GM04504 (cell line): ENCODE measurements at regions not wholly inside any gene's neighbourhood (a gene's known extent, or its start where the extent isn't known, plus 50 kb on each side); places are given as distances from the start of the nearest gene placed in this dataset.
"Not testable (repeated sequence)": the region's sequence is repeated elsewhere in the genome, so short reads cannot be mapped to it uniquely, and the experiment has no call there.

ENCODE experiments used
- DNase-seq: peaks from one replicate; pipeline ENCODE4 v3.0.0-alpha.2; 2012; ENCODE audit warnings: low read depth

DNA sequence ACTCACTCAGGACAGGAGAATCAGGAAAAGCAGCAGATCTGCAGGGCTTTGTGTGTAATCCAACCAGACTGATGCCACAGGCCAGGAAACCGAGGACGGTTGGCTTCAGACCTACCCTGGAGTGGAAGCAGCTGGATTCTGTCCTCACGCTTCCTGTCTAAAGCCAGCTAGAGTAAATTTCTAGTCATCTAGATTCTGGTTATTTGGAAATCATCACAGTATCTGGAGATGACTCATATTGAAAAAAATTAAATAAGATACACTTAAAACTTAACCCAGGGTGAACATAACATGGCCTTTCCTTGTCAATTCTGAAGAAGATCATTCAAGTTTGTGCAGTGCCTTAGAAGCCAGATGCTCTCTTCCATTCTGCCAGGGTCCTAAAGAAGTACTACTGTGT, 288.9 kb upstream of the PLGLB2 start:
- DNase-seq: not testable (repeated sequence)

GRCh38 chr2:87460104-87460503, 287.8 kb upstream of the PLGLB2 start:
- not testable (repeated sequence) for DNase-seq

GRCh38 chr2:87460662-87461061, 287.2 kb upstream of the PLGLB2 start:
- not testable (repeated sequence) for DNase-seq

- not testable (repeated sequence) for DNase-seq
These were observed 286.2 kb upstream of the PLGLB2 start for GRCh38 chr2:87461671-87462070.

DNA sequence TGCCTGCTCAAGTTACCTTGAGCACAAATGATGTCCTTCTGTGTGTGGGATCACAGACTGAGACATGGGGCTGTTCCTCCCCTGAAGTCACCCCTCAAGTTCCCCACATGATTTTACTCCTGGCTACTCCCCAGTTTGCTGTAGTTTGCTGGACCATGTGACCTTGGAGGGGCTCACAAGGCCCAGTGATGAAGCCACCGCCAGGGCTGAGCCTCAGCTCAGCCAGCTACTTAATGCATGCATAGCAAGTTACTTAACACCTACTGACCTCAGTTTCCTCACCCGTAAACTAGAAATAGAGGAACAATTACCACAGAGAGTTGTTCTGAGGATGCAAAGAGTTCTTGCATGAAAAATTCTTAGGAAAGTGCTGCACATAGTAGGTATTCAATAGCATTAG, 283.7 kb upstream of the PLGLB2 start:
- not testable (repeated sequence) for DNase-seq

DNA sequence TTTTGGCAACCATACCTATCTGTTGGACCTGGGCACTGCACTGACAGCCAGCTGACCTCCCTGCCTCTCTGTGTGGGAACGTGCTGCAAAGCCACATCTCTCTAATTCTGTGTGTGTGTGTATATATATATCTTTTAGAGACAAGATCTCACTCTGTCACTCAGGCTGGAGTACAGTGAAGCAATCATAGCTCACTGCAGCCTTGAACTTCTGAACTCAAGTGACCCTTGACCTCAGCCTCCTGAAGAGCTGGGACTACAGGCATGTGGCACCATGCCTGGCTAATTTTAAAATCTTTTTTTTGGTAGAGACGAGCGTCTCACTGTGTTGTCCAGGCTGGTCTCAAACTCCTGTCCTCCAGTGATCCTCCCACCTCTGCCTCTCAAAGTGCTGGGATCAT, 282.2 kb upstream of the PLGLB2 start:
- DNase-seq: not testable (repeated sequence)

DNA sequence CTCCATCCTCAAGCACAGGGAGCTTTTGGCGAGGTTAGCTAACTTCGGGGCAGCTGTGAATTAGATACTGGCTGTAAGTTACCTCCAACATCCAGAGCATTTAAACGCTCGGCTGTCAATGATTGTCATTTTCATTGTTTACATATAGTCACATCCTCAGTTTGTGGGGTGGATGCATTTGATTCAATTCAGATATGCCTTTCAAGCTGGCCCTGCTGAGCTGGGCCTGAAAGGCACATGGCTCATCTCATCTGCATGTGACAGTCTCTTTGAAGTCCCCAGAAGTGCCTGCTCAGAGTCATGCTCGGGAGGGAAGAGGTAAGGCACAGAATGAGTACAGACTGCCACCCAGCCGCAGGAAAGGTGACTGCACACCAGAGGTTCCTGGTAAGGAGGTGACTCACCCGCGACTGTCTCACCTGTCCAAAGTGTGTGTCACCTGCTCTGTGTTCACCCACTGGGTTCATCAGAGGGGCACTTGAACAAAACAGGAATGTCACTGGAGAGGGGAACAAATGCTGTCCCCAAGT, 281.2 kb upstream of the PLGLB2 start:
- not testable (repeated sequence) for DNase-seq

DNA sequence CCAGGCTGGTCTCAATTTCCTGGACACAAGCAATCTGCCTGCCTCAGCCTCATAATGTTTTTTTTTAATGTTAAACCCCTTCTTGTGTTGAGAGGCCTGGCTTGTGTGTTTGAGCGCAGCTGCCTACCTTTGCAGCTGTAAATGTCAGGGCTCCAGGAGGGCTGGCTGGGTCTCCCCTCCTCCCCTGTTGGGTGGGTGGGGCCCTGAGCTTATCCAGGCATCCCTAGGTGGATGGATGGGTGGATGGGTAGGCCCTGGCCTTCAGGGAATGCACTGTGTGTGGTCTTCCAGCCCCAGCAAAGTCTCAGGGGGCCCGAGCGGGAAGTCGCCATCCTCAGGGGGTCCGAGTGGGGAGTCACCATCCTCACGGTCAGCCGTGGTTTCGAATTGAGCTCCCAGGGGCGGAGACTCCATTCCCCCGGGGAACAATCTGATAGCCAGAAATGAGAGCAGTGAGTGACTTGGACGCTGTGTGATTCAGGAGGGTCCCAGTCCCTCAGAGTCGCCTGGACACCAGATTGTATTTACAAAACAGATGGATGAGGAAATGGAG, 279.4 kb upstream of the PLGLB2 start:
- not testable (repeated sequence) for DNase-seq

GRCh38 chr2:87469180-87470151, 278.4 kb upstream of the PLGLB2 start:
- not testable (repeated sequence) for DNase-seq

DNA sequence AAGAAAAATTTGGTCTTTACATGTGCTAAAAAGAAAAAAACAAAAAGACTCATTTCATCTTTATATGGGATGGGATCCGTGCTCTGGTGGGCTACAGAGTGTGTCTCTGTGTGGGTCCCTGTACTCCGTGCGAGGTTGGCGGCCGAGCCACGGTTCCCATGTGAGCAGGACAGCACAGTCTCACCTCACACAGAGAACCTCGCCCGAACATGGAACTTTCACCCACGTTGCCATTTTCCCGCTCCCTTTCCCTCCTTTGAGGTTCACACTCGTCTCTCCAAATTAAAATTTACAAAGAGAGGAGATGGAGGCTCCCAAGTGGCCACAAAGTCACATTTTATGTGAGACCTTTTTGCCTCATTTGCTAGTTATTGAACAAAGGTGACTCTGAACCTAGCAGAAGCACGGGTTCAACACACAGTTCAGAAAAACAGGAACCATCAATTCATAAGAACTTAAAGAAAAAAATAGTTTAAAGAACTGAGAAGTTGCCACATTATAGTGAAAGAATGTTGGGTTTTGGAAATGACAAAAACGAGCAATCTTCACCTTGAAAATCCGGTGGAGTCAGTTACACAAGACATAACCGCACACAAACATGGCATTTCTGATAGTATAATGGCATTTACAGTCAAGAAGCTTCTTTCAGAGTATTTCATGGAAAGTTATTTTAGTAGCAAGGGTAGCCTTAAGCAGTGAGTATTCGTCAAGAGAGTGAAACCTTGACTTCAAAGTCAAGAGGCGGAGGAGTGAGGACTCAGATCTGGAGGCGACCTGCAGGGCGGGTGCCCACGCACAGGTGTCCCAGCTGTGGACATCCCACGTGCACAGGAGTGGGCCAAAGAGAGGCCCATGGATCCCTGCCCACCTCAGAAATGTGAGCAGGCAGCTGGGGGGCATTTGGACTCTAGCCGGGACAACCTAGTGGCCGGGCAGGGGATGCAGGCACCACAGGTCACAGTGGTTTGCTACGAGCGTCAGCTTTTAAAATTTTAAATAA, 277.2 kb upstream of the PLGLB2 start:
- DNase-seq: not testable (repeated sequence)

GRCh38 chr2:87471478-87471877, 276.4 kb upstream of the PLGLB2 start:
- DNase-seq: not testable (repeated sequence)

GRCh38 chr2:87476223-87476872, 271.5 kb upstream of the PLGLB2 start:
- DNase-seq: not testable (repeated sequence)

DNA sequence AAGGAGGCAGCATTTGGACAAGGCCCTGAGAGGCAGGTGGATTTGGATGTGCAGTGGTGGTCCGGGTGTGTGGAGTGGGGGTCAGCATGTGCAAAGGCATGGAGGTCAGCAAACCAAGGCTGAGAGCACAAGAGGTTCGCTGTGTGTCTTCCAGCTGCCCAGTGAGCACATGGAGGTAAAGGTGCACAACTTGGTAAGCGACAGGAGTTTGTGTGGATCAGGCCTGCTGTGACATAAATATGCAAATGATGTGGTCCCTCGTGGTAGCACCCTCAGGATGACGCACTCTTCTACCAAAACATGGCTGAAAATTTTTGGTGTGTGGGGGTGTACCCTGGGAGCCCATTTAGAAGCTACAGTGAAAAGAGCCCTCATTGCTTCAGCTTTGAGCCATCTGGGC, 271.0 kb upstream of the PLGLB2 start:
- not testable (repeated sequence) for DNase-seq

DNA sequence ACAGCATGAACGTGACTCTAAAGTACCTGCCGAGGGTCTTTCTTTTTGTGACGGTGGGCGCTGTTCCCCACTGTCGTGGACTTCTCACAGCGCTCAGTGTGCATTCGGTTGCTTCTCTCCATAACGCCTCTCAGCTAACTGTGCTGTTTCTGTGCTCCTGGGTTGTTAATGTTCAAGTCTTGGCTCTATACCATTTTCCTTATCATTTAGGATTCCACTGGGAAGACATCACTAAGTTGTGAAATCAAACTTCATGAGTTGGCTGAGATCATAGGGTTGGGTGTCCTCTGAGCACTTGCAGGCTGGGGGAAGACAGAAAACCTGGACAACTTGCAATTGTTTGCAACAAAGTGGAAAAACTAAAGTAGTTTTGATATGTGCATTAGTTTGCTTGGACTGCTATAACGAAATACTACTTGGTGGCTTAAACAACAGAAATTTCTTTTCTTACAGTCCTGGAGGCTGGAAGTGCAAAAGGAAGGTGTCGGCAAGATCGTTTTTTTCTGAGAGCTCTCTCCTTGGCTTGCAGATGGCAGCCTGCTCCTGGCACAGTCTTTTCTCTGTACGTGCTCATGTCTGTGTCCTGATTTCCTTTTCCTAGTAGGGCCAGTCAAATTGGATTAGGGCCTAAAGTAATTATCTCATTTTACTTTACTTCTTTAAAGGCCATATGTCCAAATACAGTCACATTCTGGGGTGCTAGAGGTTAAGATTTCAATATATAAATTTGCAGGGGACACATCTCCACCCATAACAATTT, 270.0 kb upstream of the PLGLB2 start:
- DNase-seq: not testable (repeated sequence)

- DNase-seq: not testable (repeated sequence)
These were observed 269.0 kb upstream of the PLGLB2 start for GRCh38 chr2:87478911-87479310.

GRCh38 chr2:87483093-87483680, 264.7 kb upstream of the PLGLB2 start:
- DNase-seq: not testable (repeated sequence)

GRCh38 chr2:87484363-87484762, 263.5 kb upstream of the PLGLB2 start:
- DNase-seq: not testable (repeated sequence)

- DNase-seq: not testable (repeated sequence)
These were observed 262.4 kb upstream of the PLGLB2 start for GRCh38 chr2:87485455-87485854.

- not testable (repeated sequence) for DNase-seq
These were observed 262.0 kb upstream of the PLGLB2 start for GRCh38 chr2:87485884-87486283.

DNA sequence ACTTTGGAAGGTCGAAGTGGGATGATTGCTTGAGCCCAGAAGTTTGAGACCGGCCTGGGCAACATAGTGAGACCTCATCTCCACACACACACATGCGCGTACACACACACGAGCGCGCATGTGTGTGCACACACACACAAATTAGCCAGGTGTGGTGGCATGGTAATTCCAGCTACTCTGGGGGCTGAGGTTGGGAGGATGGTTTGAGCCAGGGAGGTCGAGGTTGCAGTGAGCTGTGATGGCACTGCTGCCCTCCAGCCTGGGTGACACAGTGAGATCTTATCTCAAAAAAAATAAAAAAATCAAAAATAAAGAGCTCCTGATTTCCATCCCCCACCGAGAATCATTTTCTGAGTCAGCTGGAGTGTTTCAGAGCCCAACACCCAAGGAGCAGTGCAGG, 261.5 kb upstream of the PLGLB2 start:
- not testable (repeated sequence) for DNase-seq
